ENCODE measurements at regions not wholly inside any gene's neighbourhood (a gene's known extent, or its start where the extent isn't known, plus 50 kb on each side); places are given as distances from the start of the nearest gene placed in this dataset.

- Mint-ChIP-seq H3K27ac (no peak overlapping the region), H3K36me3 (ENCODE audit: insufficient read depth) (no peaks in the 10 kb centered on the region), H3K4me1 (ENCODE audit: low read depth) (no peaks in the 10 kb centered on the region), H3K27me3 (no peaks in the 10 kb centered on the region), H3K4me3 (ENCODE audit: low read depth) (no peak overlapping the region), H3K9me3 (ENCODE audit: low read depth) (no peaks in the 10 kb centered on the region)
- DNase-seq (ENCODE audit: low spot score, unreplicated experiment): no peak
- TF ChIP-seq CTCF (IDR thresholded peaks at IDR 0.05; ENCODE audit: unreplicated experiment): no peak
These were observed 672.3 kb upstream of the REG3G start for GRCh38 chr2:78353168-78353567.

DNA sequence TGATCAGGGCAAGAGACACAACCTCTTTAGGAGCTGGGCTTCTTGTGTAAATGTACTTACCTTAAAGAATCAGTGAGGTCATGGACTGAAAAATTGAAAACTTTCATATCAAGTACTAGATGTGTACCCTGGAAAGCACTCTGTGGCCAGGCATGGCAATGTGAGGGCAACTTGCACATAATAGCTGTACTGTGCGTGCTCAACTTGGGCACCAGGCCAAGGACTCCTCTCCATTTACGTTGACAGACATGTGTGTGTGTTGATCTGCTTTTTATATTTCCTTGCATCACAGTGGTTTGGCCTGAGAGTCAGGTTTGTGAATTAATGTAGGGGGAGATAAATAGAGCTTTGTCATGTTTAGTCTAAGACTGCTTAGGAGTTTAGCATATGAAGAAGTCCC is 669.5 kb upstream of the REG3G start:
- Mint-ChIP-seq H3K4me3 (ENCODE audit: low read depth) (no peak overlapping the region), H3K36me3 (ENCODE audit: insufficient read depth) (no peaks in the 10 kb centered on the region), H3K4me1 (ENCODE audit: low read depth) (no peaks in the 10 kb centered on the region), H3K27me3 (no peaks in the 10 kb centered on the region), H3K9me3 (ENCODE audit: low read depth) (no peaks in the 10 kb centered on the region), H3K27ac (no peak overlapping the region)
- no peak for TF ChIP-seq CTCF (IDR thresholded peaks at IDR 0.05; ENCODE audit: unreplicated experiment)
- DNase-seq (ENCODE audit: low spot score, unreplicated experiment): no peak

- TF ChIP-seq CTCF (IDR thresholded peaks at IDR 0.05; ENCODE audit: unreplicated experiment): no peak
- H3K27ac Mint-ChIP-seq: no peak overlapping the region
- no peak for DNase-seq (ENCODE audit: low spot score, unreplicated experiment)
- no peaks in the 10 kb centered on the region for H3K36me3 Mint-ChIP-seq (ENCODE audit: insufficient read depth)
- H3K9me3 Mint-ChIP-seq (ENCODE audit: low read depth): peaks cover 3% of the 10 kb centered on the region
- no peak overlapping the region for H3K4me3 Mint-ChIP-seq (ENCODE audit: low read depth)
- no peaks in the 10 kb centered on the region for H3K27me3 Mint-ChIP-seq
- H3K4me1 Mint-ChIP-seq (ENCODE audit: low read depth): no peaks in the 10 kb centered on the region
These were observed 641.9 kb upstream of the REG3G start for GRCh38 chr2:78383576-78383975.

DNA sequence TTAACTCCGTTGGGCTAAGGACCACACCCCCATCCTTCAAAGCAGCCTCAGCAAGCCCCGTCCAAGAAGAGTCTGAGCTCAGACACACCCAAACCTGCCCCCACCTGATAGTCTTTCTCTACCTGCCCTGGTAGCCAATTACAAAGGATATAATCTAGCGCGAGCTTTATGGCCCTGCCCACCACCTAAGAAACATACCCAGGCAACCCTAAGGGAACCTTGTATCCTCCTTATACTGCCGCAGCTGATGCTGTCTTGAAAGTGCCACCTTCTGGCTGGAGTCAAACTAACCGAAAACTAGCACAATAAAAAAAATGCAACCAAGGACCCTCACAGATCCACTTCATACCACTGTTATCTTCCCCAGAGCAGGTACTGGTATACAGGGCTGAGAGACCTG is 628.3 kb upstream of the REG3G start:
- no peak for DNase-seq (ENCODE audit: low spot score, unreplicated experiment)
- no peaks in the 10 kb centered on the region for H3K27me3 Mint-ChIP-seq
- no peaks in the 10 kb centered on the region for H3K4me1 Mint-ChIP-seq (ENCODE audit: low read depth)
- H3K36me3 Mint-ChIP-seq (ENCODE audit: insufficient read depth): no peaks in the 10 kb centered on the region
- H3K9me3 Mint-ChIP-seq (ENCODE audit: low read depth): peaks cover 20% of the 10 kb centered on the region
- TF ChIP-seq CTCF (IDR thresholded peaks at IDR 0.05; ENCODE audit: unreplicated experiment): no peak
- no peak overlapping the region for H3K4me3 Mint-ChIP-seq (ENCODE audit: low read depth)
- no peak overlapping the region for H3K27ac Mint-ChIP-seq

DNA sequence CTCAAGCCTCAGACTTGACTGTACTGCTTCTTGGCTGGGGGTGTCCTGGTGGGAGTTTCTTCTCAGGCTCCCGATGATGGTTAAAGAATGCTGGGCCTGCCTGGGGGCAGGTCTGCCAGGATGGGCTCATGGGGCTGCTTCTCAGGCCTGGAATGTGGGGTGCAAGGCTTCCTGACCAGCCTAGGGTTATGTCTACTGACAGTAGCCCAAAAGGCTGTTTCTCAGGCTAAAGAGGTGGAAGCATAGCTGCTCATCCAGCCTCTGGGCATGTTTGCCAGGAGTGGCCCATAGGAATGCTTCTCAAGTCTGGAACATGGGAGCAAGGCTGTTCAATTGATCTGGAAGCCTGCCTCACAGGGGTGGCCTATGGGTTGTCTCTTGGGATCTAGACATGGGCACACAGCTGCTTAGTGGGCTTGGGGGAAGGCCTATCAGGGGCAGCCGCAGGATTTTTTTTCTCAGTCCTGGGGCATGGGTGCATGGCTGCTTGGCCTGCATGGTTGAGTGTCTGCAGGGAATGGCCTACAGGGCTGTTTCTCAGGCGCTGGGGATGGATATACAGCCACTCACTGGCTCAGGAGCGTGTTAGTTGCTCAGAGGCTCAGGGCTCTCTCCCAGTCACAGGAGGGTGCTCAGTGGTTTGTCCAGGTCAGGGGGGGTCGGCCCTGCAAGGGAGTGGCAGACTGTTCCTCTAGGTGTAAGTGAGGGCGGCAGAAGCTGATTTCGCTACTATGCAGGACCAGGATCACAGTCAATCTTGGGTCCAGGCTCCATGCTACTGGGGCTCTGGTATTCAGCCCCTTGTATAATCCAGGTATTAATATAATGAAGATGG is 617.3 kb upstream of the REG3G start:
- Mint-ChIP-seq H3K4me3 (ENCODE audit: low read depth) (no peak overlapping the region), H3K36me3 (ENCODE audit: insufficient read depth) (no peaks in the 10 kb centered on the region), H3K9me3 (ENCODE audit: low read depth) (no peaks in the 10 kb centered on the region), H3K27ac (no peak overlapping the region), H3K27me3 (no peaks in the 10 kb centered on the region), H3K4me1 (ENCODE audit: low read depth) (no peaks in the 10 kb centered on the region)
- TF ChIP-seq CTCF (IDR thresholded peaks at IDR 0.05; ENCODE audit: unreplicated experiment): no peak
- DNase-seq (ENCODE audit: low spot score, unreplicated experiment): no peak
